D721Med (cell line): ENCODE measurements at regions not wholly inside any gene's neighbourhood (a gene's known extent, or its start where the extent isn't known, plus 50 kb on each side); places are given as distances from the start of the nearest gene placed in this dataset.

ENCODE experiments used
- DNase-seq: peaks from one replicate; pipeline ENCODE4 v3.0.0; 2011; ENCODE audit warnings: low spot score; ENCODE audit not compliant: insufficient read length
- FAIRE-seq: peaks from 2 replicates; lab custom pipeline; 2011; peaks lifted over from hg19 to GRCh38; lab: Jason Lieb, UNC
- TF ChIP-seq, protein P1 (sequence below): IDR thresholded peaks from 2 replicates; pipeline ENCODE4 v1.5.1; 2012; ENCODE audit warnings: mild to moderate bottlenecking, control low read depth; ENCODE audit not compliant: insufficient read depth; ENCODE audit errors: missing control alignments

DNA sequence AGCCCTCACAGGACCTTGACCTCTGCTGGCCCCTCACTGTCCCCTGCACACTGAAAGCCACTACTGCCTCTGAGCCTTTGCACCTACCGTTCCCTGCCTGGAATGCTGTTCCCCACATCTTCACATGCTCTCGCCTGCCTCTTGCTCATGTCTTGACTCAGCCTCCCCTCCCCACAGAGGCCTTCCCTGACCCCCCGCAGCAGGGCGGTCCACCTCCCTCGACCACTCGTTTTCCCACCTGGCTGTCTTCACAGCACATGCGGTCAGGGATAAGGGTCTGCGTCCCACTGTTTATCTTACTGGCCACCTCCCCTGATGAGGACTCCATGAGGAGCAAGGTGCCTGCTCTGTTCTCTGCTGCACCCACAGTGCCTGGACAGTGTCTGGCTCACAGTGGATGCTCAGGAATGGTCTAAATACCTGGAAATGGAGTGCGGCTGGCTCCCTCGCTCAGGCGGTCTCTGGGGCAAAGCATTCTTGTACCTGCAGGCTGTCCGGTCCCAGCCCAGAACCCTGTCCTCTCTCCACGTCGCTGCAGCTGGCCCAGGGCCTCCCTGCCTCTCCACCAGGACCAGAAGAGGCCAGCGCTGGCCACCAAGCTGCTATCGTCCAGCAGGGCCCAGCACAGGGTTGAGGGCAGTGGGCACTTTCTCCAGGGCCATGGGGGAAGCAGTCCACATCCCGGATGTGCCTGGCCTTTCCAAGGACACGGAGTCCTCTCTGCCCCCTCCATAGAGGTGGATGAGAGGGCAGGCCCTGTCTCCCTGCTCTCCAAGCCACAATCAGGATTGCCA lies 107.4 kb downstream of the NCOR2 start:
- FAIRE-seq (no peak), DNase-seq (no peak)
- TF ChIP-seq, protein P1, sequence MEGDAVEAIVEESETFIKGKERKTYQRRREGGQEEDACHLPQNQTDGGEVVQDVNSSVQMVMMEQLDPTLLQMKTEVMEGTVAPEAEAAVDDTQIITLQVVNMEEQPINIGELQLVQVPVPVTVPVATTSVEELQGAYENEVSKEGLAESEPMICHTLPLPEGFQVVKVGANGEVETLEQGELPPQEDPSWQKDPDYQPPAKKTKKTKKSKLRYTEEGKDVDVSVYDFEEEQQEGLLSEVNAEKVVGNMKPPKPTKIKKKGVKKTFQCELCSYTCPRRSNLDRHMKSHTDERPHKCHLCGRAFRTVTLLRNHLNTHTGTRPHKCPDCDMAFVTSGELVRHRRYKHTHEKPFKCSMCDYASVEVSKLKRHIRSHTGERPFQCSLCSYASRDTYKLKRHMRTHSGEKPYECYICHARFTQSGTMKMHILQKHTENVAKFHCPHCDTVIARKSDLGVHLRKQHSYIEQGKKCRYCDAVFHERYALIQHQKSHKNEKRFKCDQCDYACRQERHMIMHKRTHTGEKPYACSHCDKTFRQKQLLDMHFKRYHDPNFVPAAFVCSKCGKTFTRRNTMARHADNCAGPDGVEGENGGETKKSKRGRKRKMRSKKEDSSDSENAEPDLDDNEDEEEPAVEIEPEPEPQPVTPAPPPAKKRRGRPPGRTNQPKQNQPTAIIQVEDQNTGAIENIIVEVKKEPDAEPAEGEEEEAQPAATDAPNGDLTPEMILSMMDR: no peak

DNA sequence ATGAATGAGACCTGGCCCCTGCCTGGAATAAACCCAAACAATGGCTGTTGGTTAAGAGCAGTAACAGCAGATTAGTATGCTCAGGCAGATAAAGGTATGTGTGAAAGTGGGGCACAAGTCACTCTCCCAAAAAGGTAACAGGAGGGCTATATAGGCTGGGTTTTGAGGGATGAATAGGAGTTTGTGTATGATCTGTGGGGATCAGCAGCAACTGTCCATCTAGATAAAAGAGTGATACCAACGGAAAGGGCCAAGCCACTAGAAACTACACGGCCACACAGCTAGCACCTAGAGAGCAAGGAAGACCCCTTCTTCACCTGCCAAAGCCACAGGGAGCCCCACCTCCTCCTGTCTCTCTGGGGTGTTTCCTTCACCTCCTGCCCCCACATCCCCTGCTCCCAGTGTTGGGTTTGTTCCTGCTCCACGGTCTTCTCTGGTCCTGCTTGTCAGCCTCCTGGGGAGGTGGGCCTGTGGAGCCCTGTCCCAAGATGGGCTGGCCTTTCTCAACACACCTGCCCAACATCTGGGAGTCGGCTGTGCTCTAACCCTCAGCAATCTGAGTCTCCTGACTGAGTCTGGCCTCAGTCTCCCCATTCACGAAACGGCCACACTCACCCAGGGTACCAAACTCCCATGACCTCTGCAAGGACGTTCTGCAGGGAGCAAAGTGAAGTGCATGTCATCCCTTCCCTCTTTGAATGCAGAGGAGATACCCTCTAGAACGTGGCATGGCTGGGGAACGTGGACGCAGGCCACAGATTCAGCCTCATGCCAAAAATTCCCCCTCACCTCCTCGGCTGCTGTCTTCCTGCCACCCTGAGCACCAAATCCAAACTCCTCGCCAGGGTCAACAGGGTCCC lies 108.2 kb downstream of the NCOR2 start:
- TF ChIP-seq, protein P1: no peak
- FAIRE-seq (no peak), DNase-seq (no peak)

DNA sequence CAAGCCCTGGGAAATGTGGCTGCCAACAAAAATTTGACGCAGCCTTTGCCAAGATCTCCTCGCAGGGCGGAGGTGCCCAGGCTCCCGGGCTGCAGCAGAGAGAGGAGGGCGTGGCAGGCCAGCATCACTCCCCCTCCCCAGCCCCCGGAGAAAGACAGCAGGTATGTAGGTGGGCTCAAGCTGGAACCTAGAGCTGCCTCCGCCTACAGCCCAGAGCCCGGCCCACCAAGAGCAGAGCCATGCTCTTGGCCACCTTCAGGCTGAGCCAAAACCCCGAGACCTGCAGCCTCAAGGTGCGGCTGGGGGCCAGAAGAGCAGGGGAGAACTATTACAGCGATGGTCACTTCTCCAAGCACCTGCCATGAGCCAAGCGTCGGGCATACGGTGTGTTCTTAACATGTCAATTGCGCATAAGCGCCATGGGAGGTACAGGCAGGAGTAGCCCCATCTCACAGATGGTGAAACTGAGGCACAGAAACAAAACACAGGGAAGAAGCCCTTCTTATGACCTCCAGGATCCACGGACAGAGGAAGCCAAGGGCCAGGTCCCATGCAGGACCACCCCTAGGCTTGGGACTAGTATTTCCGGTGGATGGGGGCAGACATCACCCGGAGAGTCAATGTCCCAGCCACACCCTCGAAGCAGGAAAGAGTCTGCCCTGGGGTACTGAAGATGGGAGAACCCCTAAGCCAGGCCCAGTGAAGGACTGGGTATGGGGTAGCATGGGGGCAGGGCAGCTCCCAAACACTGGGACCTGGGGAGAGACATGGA lies 109.0 kb downstream of the NCOR2 start:
- no peak for DNase-seq
- no peak for FAIRE-seq
- TF ChIP-seq, protein P1: no peak

DNA sequence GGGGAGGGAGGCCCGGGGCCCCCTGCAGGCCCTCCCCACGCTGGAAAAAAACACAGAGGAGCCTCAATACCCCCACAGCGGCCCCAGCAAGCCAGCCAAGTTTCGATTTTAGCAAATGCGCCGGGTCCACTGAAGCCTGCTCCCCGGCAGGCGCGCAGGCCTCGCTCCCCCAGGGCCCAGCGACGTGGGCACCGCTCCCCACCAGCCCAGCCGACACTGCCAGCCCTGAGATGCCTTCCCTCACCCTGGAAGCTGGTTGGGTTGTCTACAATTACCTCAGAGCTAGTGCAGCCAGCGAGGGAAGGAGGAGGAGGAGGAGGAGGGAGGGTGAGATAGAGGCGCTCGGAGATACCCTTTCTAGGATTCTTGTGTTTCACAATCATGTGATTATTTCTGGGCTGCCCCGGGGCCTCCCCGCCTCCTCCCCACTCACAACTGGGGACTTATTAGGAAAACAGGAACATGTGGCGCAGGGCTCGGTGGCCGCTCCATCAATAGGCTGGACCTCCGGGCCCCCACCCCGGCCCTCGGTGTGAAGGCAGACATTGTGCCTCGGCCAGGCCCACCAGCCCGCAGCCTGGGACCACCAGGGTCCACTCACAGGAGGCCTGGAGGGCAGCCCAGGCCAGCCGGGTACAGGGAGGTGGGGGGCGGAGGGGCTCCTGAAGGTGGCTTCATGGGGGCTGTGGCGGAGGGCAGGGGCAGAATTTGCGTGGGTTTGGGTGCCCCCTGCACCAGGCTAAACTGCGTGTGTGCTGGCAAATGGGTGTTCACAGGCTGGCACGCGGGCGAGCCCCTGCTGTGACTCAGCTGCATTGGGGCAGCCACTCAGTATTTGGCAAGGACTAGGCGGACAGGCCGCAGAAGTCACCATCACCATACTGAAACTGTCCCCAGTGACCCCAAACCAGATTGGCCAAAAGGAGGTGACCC lies 109.9 kb downstream of the NCOR2 start:
- DNase-seq (no peak), FAIRE-seq (no peak)
- TF ChIP-seq, protein P1: no peak

DNA sequence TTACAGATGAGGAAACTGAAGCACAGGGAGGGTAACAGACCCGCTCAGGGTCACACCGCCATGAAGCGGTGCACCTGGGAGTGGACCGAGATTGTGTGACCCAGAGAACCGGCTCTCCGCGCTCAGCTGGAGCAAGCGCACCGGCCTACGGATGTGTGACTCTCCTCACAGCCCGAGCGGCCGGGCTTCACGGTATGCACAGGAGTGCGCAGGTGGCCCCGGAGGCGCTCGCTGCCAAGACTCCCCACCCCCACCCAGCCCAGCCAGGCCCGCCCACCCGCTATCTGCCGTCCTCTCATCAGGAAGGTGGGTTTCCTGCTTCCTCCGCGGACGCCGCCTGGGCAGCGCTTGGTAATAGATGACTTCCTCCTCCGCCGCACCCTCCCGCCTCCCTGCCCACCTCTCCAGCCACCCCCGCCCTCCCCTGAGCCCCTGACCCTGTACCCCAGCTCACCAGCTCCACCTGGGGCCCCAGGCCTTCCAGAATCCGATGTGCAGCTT lies 110.7 kb downstream of the NCOR2 start:
- TF ChIP-seq, protein P1: no peak
- DNase-seq: no peak
- FAIRE-seq: no peak

DNA sequence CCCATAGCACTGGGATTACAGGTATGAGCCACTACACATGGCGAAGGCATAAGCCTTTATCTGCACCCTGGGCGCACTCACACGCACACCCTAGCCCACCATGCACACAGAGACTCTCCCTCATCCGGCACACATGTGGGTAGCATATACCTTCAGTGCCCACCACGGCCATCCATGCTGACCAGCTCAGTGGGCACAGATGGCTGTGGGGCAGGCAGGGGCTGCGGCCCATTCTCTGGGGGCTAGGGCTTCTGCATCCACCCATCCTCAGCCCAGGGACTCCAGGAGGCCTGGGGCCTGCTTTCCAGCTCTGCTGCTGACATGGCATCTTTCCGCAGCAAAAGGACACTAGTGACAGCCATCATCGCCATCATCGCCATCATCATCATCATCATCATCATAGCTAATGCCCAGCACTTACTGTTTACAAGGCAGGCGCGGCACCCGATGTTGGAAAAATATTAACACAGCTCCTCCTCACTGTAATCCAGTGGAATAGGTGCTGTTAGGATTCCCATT lies 111.2 kb downstream of the NCOR2 start:
- TF ChIP-seq, protein P1: no peak
- DNase-seq (no peak), FAIRE-seq (no peak)
